ENCODE measurements at regions not wholly inside any gene's neighbourhood (a gene's known extent, or its start where the extent isn't known, plus 50 kb on each side); places are given as distances from the start of the nearest gene placed in this dataset.

DNA sequence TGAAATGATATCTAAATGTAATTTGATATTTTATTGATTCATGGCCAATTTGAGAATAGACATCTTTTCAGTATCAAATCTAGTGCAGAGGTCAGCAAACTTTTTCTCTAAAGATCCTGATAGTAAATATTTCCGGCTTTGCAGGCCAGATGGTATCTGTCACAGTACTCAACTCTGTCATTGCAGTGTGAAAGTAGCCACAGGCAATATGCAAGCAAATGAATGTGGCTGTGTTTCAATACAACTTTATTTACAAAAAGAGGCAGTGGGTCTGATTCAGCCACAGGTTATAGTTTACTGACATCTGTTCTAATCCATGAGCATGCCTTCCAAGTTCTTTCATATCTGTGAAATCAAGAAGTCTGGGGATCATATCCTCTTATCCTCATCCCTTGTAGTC, 221.2 kb downstream of the PRDM2 start:
- no peak for DNase-seq
- no peak for ATAC-seq
- no peaks in the 10 kb centered on the region for H3K9me3 ChIP-seq

DNA sequence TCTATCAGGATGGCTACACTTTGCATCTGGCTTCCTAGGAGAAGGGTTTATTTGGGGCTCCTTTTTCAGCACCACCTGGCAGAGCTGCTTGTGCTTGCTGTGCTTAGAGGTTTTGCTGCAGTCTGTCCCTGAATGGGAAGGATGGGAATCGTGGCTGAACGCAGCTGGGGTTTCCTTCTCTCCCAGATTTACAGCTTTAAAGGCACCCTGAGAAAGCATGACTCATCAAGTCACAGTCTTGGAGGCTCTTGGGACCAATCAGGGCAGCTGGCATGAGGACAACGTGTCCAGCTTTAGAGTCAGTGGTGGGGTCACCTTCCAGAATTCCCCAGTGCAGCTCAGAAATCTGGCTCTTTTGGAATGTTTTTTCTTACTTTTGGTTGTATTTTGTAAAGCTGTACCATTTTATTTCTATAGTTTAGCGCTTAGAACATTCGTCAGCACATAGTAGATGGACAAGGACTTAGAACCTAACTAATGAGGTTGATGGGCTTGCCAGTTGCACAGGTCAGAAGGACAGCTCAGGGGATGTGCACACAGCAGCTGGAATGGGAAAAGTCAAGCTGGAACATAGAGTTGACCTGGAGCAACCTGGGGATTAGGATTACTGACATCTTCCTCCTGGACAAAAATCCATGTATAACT, 222.6 kb downstream of the PRDM2 start:
- no peaks in the 10 kb centered on the region for H3K9me3 ChIP-seq
- no peaks in the 10 kb centered on the region for H3K27me3 ChIP-seq
- intact Hi-C loops (cut with DNase I): no loop called here
- ATAC-seq (no peak), DNase-seq (no peak)
- H3K4me1 ChIP-seq: no peaks in the 10 kb centered on the region
- H3K4me3 ChIP-seq: no peak overlapping the region
- no peaks in the 10 kb centered on the region for H3K36me3 ChIP-seq
- no peak overlapping the region for H3K27ac ChIP-seq
- TF ChIP-seq, protein P1, sequence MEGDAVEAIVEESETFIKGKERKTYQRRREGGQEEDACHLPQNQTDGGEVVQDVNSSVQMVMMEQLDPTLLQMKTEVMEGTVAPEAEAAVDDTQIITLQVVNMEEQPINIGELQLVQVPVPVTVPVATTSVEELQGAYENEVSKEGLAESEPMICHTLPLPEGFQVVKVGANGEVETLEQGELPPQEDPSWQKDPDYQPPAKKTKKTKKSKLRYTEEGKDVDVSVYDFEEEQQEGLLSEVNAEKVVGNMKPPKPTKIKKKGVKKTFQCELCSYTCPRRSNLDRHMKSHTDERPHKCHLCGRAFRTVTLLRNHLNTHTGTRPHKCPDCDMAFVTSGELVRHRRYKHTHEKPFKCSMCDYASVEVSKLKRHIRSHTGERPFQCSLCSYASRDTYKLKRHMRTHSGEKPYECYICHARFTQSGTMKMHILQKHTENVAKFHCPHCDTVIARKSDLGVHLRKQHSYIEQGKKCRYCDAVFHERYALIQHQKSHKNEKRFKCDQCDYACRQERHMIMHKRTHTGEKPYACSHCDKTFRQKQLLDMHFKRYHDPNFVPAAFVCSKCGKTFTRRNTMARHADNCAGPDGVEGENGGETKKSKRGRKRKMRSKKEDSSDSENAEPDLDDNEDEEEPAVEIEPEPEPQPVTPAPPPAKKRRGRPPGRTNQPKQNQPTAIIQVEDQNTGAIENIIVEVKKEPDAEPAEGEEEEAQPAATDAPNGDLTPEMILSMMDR (IDR thresholded peaks at IDR 0.05): no peak

More for the DNA sequence above, 221.2 kb downstream of the PRDM2 start:
- no peaks in the 10 kb centered on the region for H3K4me1 ChIP-seq
- intact Hi-C loops (cut with DNase I): no loop called here
- no peaks in the 10 kb centered on the region for H3K27me3 ChIP-seq
- H3K27ac ChIP-seq: no peak overlapping the region
- no peaks in the 10 kb centered on the region for H3K36me3 ChIP-seq
- no peak overlapping the region for H3K4me3 ChIP-seq
- TF ChIP-seq, protein P1 (IDR thresholded peaks at IDR 0.05): no peak

DNA sequence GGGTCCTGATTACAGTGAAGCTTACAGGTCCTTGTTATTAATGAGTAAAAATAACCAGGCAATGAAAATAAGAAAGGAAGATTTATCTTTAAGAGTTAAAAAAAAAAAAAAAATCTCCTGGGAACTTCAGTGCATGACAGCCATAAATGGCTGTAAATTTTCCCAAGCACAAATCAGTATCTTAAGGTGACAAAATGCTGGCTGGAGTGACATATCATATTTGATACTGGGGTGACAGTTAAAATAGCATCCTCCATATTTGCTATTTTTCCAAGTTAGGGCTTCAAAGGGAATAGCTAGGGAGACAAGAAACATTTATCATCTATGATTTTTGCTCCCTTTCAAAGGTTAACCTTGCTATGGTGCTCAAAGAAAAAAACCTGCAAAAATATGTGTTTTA, 226.6 kb downstream of the PRDM2 start:
- intact Hi-C loops (cut with DNase I): no loop called here

DNA sequence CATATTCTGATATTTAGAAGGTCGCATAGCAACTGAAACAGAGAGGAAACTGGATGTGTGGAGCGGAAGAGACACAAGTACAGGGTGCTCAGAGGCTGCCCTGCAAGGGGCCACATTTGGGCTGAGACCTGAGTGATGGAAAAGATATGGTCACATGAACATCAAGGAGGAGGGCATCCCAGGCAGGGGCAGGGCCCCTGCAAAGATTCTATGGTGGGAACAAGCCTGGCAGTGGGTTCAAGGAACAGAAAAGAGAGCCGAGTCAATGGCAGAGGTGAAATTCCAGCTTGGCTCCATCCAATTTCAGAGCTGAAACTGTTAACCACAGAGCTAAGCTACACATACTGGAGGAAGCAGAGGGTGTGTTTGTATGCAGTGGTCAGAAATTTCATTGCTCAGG, 227.7 kb downstream of the PRDM2 start:
- no peaks in the 10 kb centered on the region for H3K4me1 ChIP-seq
- TF ChIP-seq, protein P1 (IDR thresholded peaks at IDR 0.05): no peak
- ATAC-seq: no peak
- intact Hi-C loops (cut with DNase I): no loop called here
- no peak overlapping the region for H3K4me3 ChIP-seq
- H3K27ac ChIP-seq: no peak overlapping the region
- no peaks in the 10 kb centered on the region for H3K9me3 ChIP-seq
- no peaks in the 10 kb centered on the region for H3K27me3 ChIP-seq
- no peaks in the 10 kb centered on the region for H3K36me3 ChIP-seq
- no peak for DNase-seq

More for the DNA sequence above, 226.6 kb downstream of the PRDM2 start:
- Histone ChIP-seq H3K9me3 (no peaks in the 10 kb centered on the region), H3K4me3 (no peak overlapping the region), H3K4me1 (no peaks in the 10 kb centered on the region), H3K27me3 (no peaks in the 10 kb centered on the region), H3K27ac (no peak overlapping the region), H3K36me3 (no peaks in the 10 kb centered on the region)
- DNase-seq: no peak
- TF ChIP-seq, protein P1 (IDR thresholded peaks at IDR 0.05): no peak
- no peak for ATAC-seq

DNA sequence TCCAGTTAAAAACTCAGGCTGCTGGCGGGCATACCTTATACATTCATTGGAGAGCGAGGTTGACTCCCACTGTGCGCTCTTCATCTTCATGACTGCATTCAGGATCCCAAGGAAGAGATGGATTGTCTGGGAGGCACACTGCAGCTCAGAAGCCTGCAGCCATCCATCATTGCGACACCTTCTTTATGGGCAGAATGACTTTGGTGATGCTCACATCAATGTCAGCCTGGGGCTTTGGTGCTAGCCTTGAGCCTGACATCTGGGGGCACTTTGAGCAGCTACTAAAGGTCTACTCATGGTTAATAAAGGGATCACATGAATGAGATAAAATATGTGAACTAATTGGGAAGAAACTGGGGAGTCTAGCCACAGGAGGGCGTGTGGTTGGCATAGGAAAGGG, 229.3 kb downstream of the PRDM2 start:
- ATAC-seq: no peak

More for the DNA sequence above, 229.3 kb downstream of the PRDM2 start:
- H3K9me3 ChIP-seq: no peaks in the 10 kb centered on the region
- intact Hi-C loops (cut with DNase I): no loop called here
- H3K36me3 ChIP-seq: no peaks in the 10 kb centered on the region
- H3K27me3 ChIP-seq: no peaks in the 10 kb centered on the region
- no peak overlapping the region for H3K4me3 ChIP-seq
- no peak overlapping the region for H3K27ac ChIP-seq
- no peaks in the 10 kb centered on the region for H3K4me1 ChIP-seq
- DNase-seq: no peak
- TF ChIP-seq, protein P1 (IDR thresholded peaks at IDR 0.05): no peak

Data from upper lobe of right lung (tissue), 1 donor.